GM12872 (cell line): ENCODE measurements at regions not wholly inside any gene's neighbourhood (a gene's known extent, or its start where the extent isn't known, plus 50 kb on each side); places are given as distances from the start of the nearest gene placed in this dataset.

Experiments used
- TF ChIP-seq, protein P1 (sequence below): IDR thresholded peaks from 3 replicates; pipeline ENCODE4 v1.5.1; 2011; ENCODE audit warnings: low read depth, mild to moderate bottlenecking, low read length, moderate library complexity; ENCODE audit not compliant: insufficient read depth

DNA sequence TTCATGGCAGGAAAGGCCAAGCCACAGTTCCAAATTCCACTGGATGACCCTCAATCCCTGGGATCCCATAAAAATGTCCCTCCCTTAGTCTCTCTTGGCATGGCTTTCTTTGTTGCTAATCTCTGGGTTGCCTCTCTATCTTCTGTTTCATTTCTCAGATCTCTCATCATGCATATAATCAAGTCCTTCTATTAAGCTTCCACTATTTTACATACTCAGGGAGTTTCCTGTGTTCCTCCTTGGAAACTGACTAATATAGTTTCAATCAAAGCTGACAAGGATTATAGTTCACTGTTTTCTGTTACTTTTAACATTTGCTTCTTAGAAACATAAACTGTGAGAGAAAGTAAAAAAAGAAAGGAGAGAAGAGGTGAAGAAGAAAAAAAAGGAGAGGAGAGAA, 113.8 kb upstream of the COL8A1 start:
- TF ChIP-seq, protein P1, sequence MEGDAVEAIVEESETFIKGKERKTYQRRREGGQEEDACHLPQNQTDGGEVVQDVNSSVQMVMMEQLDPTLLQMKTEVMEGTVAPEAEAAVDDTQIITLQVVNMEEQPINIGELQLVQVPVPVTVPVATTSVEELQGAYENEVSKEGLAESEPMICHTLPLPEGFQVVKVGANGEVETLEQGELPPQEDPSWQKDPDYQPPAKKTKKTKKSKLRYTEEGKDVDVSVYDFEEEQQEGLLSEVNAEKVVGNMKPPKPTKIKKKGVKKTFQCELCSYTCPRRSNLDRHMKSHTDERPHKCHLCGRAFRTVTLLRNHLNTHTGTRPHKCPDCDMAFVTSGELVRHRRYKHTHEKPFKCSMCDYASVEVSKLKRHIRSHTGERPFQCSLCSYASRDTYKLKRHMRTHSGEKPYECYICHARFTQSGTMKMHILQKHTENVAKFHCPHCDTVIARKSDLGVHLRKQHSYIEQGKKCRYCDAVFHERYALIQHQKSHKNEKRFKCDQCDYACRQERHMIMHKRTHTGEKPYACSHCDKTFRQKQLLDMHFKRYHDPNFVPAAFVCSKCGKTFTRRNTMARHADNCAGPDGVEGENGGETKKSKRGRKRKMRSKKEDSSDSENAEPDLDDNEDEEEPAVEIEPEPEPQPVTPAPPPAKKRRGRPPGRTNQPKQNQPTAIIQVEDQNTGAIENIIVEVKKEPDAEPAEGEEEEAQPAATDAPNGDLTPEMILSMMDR: no peak

DNA sequence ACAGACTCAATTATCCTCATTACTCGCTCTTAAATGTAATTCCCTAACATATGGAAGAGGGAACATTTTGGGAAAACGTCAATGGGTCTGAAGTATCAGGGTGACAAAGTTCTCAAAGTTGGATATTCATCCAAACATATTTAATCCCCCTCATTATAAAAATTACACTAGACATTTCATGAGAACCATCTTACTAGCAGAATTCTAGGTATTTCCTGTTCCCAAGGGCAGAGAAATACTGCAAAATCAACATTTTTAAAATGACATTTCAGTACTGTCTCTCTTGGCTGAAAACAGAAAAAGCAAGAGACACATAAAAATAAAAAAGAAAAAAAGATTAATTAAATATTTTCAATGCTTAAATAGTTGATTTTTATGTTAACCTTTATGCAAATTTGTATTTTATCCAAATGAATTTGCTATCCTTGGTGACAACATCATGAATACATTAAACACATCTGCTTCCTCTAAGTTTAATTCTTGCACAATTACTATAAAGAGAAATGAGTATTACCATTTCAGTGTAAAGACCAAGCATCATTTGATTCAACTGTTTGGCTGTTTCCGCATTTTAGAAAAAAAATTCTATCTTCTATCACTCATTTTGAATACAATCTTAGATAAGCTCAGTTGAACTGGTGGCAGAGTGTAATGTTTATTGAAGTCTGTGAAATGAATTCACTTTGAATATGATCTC, 114.8 kb upstream of the COL8A1 start:
- TF ChIP-seq, protein P1: no peak

DNA sequence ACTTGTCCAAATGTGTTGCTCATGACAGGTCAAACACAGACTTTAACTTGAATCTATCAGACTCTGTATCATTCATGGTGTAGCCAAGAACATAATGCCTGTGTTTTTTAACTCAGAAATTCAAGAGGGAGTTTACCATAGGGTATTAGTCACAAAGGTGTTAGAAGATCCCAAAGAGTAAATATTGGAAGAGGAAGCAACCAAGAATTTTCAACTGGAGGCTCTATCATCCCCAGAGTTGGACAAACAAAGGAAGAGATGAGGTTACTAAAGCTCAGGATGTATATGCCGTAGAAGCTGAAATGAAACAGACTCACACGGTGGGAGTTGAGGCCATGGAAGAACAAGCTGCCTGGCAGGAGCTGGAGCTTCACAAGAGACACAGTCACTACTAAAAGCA, 116.2 kb upstream of the COL8A1 start:
- TF ChIP-seq, protein P1: no peak

DNA sequence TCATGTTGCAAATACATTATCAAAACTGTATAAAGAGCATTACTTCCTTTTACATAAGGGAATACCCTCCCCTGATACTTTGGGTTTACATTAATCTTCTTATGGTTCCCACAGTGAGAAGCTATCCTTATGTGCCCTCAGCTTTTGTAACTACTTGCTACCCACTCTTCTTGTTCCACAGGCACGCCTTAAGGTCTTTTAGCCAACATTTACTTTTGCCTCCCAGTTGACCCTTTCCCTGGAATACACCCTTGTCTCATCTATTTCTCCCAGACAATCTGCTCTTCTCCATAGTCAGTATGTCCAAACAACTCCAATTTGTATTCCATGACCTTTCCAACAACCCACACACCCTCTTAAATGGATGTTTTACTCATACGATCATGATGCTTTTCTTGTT, 116.8 kb upstream of the COL8A1 start:
- TF ChIP-seq, protein P1: no peak

DNA sequence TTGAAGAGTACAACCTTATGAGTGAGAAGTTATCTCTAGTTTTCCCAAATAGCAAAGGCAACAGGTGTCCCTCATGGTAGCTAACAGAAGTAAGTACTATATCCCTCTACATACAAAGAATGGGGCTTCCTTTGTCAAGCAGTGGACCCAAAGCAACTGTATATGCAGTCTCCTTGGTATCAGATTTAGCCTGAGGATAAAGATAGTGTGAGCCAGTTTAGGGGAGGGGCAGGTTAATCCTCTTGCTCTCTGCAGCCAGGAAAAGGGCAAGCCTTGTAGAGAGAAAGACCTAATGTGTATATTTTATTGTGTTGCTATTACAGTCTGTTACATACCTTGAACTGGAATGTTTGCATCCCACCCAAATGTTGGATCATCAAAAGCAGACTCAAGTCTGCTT, 117.9 kb upstream of the COL8A1 start:
- TF ChIP-seq, protein P1: no peak

DNA sequence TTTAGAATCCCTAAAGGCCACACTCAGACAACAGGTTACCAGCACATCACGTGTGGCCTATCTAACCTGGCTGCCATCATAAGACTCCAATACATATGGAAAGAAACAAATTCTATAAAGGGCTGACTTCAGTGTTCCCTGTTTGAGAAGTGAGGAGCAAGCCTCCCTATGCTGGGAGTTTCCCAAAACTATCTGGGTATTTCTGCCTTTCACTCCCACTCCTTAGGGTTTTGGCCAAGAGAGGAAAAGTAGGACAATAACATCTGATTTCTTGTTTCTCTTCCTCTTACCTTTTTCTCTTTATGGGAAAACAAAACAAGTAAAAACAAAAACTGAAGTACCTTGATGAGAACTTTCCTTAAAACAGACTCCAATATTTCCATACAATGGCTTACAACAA, 121.5 kb upstream of the COL8A1 start:
- TF ChIP-seq, protein P1: no peak

DNA sequence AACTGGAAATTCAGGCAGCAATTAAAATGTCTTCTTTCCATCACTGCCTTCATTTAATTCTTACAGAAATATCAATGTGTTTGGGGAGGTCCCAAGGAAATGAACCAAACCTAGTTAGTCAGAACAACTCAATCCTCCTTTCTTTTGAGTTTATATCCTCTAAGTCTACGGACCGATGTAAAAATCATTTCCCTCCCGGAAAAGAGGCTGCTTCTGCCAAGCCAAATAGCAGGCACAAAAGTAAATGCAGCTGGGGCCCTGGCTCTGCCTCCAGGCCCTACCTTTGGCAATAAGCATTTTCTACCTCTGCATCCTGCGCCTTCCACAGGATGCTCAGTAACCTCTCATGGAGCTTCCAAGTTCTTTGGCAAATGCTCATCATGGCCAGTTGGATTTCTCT, 122.5 kb upstream of the COL8A1 start:
- TF ChIP-seq, protein P1: no peak
